OCI-LY1 (cell line): ENCODE measurements at regions not wholly inside any gene's neighbourhood (a gene's known extent, or its start where the extent isn't known, plus 50 kb on each side); places are given as distances from the start of the nearest gene placed in this dataset.

ENCODE experiments used
- EZH2 ChIP-seq: fragments of 200-600 bp; sonication (generic), shearing (Covaris generic); IDR thresholded peaks from 2 replicates; pipeline ENCODE4 v1.8.0; 2017; ENCODE audit warnings: borderline replicate concordance, mixed run types, mild to moderate bottlenecking, antibody characterized with exemption, low read length, moderate library complexity, mixed read lengths
- TF ChIP-seq, protein P1 (sequence below): fragments of 200-600 bp; sonication (generic), shearing (Covaris generic); IDR thresholded peaks from 2 replicates; pipeline ENCODE4 v1.5.1; 2017; ENCODE audit warnings: mild to moderate bottlenecking, antibody characterized with exemption, low read length, moderate library complexity, mixed read lengths

DNA sequence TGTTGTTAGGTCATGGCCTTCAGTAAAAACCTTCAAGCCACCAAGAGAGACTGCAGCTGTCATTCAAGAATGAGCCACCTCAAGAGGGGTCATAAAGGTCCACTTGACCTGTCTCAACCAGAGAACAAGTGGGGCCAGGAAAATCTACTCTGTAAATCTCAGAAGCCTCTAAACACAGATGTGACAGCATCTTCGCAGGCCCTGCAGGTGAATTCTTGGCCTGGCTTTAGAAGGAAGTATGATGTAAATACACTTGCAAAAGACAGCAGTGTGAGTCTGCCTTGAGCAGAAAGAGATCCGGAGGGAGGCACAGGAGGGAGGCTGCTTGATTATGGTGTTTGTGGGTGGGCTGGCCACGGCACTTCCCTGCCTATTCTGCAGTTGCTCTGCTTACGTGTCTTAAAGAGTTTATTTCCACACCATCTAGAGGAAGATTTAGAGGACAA lies 1082.9 kb downstream of the UQCRFS1 start:
- TF ChIP-seq, protein P1, sequence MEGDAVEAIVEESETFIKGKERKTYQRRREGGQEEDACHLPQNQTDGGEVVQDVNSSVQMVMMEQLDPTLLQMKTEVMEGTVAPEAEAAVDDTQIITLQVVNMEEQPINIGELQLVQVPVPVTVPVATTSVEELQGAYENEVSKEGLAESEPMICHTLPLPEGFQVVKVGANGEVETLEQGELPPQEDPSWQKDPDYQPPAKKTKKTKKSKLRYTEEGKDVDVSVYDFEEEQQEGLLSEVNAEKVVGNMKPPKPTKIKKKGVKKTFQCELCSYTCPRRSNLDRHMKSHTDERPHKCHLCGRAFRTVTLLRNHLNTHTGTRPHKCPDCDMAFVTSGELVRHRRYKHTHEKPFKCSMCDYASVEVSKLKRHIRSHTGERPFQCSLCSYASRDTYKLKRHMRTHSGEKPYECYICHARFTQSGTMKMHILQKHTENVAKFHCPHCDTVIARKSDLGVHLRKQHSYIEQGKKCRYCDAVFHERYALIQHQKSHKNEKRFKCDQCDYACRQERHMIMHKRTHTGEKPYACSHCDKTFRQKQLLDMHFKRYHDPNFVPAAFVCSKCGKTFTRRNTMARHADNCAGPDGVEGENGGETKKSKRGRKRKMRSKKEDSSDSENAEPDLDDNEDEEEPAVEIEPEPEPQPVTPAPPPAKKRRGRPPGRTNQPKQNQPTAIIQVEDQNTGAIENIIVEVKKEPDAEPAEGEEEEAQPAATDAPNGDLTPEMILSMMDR = no peak
- no peak for TF ChIP-seq EZH2
